ENCODE measurements at regions not wholly inside any gene's neighbourhood (a gene's known extent, or its start where the extent isn't known, plus 50 kb on each side); places are given as distances from the start of the nearest gene placed in this dataset.

DNA sequence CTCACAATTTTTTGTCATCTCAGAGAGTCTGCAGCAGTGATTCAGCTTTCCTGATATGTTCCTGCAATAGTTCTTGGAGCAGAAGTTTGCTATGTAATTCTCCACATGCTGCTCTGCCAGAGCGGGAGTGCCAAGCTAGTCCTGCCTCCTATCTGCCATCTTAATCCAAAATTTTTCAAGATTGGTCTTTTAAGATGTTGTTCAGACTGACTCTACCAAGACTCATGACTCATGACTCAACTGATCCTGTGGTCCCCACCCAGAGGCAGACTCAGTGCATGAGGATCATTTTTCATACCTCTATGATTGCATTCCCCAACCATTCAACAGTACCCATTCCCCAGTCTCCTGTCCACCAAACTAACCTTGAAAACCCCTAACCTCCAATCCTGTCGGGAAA, 470.8 kb downstream of the INHBA start:
- H3K27me3 Mint-ChIP-seq (ENCODE audit: low read depth), result no peaks in the 10 kb centered on the region
- H3K4me3 Mint-ChIP-seq, result no peak overlapping the region
- peaks cover 10% of the 10 kb centered on the region for H3K9me3 Mint-ChIP-seq
- H3K27ac Mint-ChIP-seq, result no peak overlapping the region
- no peaks in the 10 kb centered on the region for H3K36me3 Mint-ChIP-seq (ENCODE audit: low read depth)
- DNase-seq (ENCODE audit: low spot score), result no peak
- no peaks in the 10 kb centered on the region for H3K4me1 Mint-ChIP-seq (ENCODE audit: low read depth)

GRCh38 chr7:41224063-41224763, 478.7 kb downstream of the INHBA start:
- Mint-ChIP-seq H3K4me1 (ENCODE audit: low read depth) (no peaks in the 10 kb centered on the region), H3K36me3 (ENCODE audit: low read depth) (no peaks in the 10 kb centered on the region), H3K4me3 (no peak overlapping the region), H3K27me3 (ENCODE audit: low read depth) (no peaks in the 10 kb centered on the region), H3K27ac (no peak overlapping the region), H3K9me3 (peaks cover 4% of the 10 kb centered on the region)
- no peak for DNase-seq (ENCODE audit: low spot score)

GRCh38 chr7:41222746-41223145, 480.1 kb downstream of the INHBA start:
- no peaks in the 10 kb centered on the region for H3K9me3 Mint-ChIP-seq

GRCh38 chr7:41220266-41220665, 482.6 kb downstream of the INHBA start:
- H3K36me3 Mint-ChIP-seq (ENCODE audit: low read depth), result no peaks in the 10 kb centered on the region
- H3K4me1 Mint-ChIP-seq (ENCODE audit: low read depth), result no peaks in the 10 kb centered on the region
- DNase-seq (ENCODE audit: low spot score), result no peak
- H3K4me3 Mint-ChIP-seq, result no peak overlapping the region
- H3K27me3 Mint-ChIP-seq (ENCODE audit: low read depth), result no peaks in the 10 kb centered on the region
- H3K27ac Mint-ChIP-seq, result no peak overlapping the region
- H3K9me3 Mint-ChIP-seq, result no peaks in the 10 kb centered on the region

More at GRCh38 chr7:41222746-41223145, 480.1 kb downstream of the INHBA start:
- no peak overlapping the region for H3K27ac Mint-ChIP-seq
- no peaks in the 10 kb centered on the region for H3K27me3 Mint-ChIP-seq (ENCODE audit: low read depth)
- no peaks in the 10 kb centered on the region for H3K36me3 Mint-ChIP-seq (ENCODE audit: low read depth)
- DNase-seq (ENCODE audit: low spot score), result no peak
- H3K4me3 Mint-ChIP-seq, result no peak overlapping the region
- no peaks in the 10 kb centered on the region for H3K4me1 Mint-ChIP-seq (ENCODE audit: low read depth)

DNA sequence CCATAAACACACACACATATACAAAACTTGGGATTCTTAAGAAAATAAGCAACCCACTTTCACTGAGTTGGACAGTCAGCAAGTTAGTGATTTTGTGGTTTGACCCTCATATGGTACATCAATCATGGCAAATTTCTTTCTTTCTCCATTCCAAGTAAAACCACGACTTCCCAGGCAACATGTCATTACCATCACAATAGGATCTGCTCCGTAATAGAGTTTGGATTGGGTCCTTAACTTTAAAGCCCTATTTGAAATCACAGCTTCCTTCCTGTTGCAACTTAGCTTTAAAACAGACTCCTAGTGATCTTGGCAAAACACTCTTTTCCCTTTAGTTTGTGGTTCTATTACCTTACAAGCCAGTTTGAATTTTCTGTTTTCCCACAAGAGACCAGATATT, 483.6 kb downstream of the INHBA start:
- no peaks in the 10 kb centered on the region for H3K27me3 Mint-ChIP-seq (ENCODE audit: low read depth)
- no peak overlapping the region for H3K27ac Mint-ChIP-seq
- no peaks in the 10 kb centered on the region for H3K36me3 Mint-ChIP-seq (ENCODE audit: low read depth)
- H3K4me1 Mint-ChIP-seq (ENCODE audit: low read depth), result no peaks in the 10 kb centered on the region
- DNase-seq (ENCODE audit: low spot score), result no peak
- no peaks in the 10 kb centered on the region for H3K9me3 Mint-ChIP-seq
- no peak overlapping the region for H3K4me3 Mint-ChIP-seq

DNA sequence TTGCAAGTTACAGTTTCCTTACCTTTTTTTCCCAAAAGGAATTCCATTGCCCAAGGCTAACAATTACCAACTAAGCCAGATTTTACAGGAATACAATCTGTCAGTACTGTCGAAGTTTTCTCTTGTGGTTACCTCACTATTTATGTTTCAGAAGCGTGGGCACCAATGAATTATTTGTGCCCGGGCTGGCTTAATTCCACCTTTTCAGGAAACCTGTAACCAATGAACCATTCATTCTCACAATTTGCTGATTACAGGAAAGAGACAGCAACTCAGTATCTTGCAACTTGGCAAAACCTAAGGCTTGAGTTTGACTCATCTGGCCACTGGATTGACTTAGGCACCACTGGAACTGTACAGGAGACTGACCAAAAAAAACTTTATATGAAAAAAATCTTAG, 485.6 kb downstream of the INHBA start:
- H3K36me3 Mint-ChIP-seq (ENCODE audit: low read depth), result no peaks in the 10 kb centered on the region
- no peaks in the 10 kb centered on the region for H3K9me3 Mint-ChIP-seq
- H3K4me3 Mint-ChIP-seq, result no peak overlapping the region
- no peaks in the 10 kb centered on the region for H3K27me3 Mint-ChIP-seq (ENCODE audit: low read depth)
- DNase-seq (ENCODE audit: low spot score), result no peak
- H3K4me1 Mint-ChIP-seq (ENCODE audit: low read depth), result no peaks in the 10 kb centered on the region
- no peak overlapping the region for H3K27ac Mint-ChIP-seq

- no peak for DNase-seq (ENCODE audit: low spot score)
- no peaks in the 10 kb centered on the region for H3K9me3 Mint-ChIP-seq
- no peak overlapping the region for H3K4me3 Mint-ChIP-seq
- H3K4me1 Mint-ChIP-seq (ENCODE audit: low read depth), result no peaks in the 10 kb centered on the region
- H3K36me3 Mint-ChIP-seq (ENCODE audit: low read depth), result no peaks in the 10 kb centered on the region
- H3K27ac Mint-ChIP-seq, result no peak overlapping the region
- H3K27me3 Mint-ChIP-seq (ENCODE audit: low read depth), result no peaks in the 10 kb centered on the region
These were observed 495.7 kb downstream of the INHBA start for GRCh38 chr7:41207141-41207540.

GRCh38 chr7:41206267-41206666, 496.6 kb downstream of the INHBA start:
- no peak overlapping the region for H3K4me3 Mint-ChIP-seq
- no peak overlapping the region for H3K27ac Mint-ChIP-seq
- H3K27me3 Mint-ChIP-seq (ENCODE audit: low read depth), result no peaks in the 10 kb centered on the region
- no peaks in the 10 kb centered on the region for H3K36me3 Mint-ChIP-seq (ENCODE audit: low read depth)
- H3K4me1 Mint-ChIP-seq (ENCODE audit: low read depth), result no peaks in the 10 kb centered on the region
- no peak for DNase-seq (ENCODE audit: low spot score)
- no peaks in the 10 kb centered on the region for H3K9me3 Mint-ChIP-seq

DNA sequence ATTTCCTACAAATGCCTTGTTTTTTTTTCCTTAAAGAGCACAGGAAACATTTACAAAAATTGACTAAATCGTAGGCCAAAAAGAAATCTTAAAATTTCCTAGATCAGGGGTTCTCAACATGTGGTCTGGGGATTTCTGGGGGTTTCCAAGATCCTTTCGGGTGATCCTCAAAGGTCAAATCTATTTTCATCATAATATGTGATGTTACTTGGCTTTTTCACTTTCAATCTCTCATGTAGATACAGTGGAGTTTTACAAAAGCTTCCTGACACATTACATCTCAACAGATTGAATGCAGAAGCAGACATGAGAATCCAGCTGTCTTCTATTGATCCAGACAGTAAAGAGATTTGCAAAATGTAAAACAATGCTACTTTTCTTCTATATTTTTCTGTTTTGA, 497.3 kb downstream of the INHBA start:
- H3K27ac Mint-ChIP-seq, result no peak overlapping the region
- H3K27me3 Mint-ChIP-seq (ENCODE audit: low read depth), result no peaks in the 10 kb centered on the region
- H3K4me3 Mint-ChIP-seq, result no peak overlapping the region
- H3K9me3 Mint-ChIP-seq, result no peaks in the 10 kb centered on the region
- H3K36me3 Mint-ChIP-seq (ENCODE audit: low read depth), result no peaks in the 10 kb centered on the region
- DNase-seq (ENCODE audit: low spot score), result no peak
- H3K4me1 Mint-ChIP-seq (ENCODE audit: low read depth), result no peaks in the 10 kb centered on the region

GRCh38 chr7:41203542-41203941, 499.3 kb downstream of the INHBA start:
- peaks cover 5% of the 10 kb centered on the region for H3K9me3 Mint-ChIP-seq
- H3K4me3 Mint-ChIP-seq, result no peak overlapping the region
- no peak for DNase-seq (ENCODE audit: low spot score)
- H3K4me1 Mint-ChIP-seq (ENCODE audit: low read depth), result no peaks in the 10 kb centered on the region
- H3K27me3 Mint-ChIP-seq (ENCODE audit: low read depth), result no peaks in the 10 kb centered on the region
- no peak overlapping the region for H3K27ac Mint-ChIP-seq
- no peaks in the 10 kb centered on the region for H3K36me3 Mint-ChIP-seq (ENCODE audit: low read depth)

GRCh38 chr7:41201021-41201420, 501.9 kb downstream of the INHBA start:
- Mint-ChIP-seq H3K9me3 (peaks cover 5% of the 10 kb centered on the region), H3K36me3 (ENCODE audit: low read depth) (no peaks in the 10 kb centered on the region)

GRCh38 chr7:41199136-41199535, 503.8 kb downstream of the INHBA start:
- H3K4me3 Mint-ChIP-seq, result no peak overlapping the region
- no peak for DNase-seq (ENCODE audit: low spot score)
- no peaks in the 10 kb centered on the region for H3K4me1 Mint-ChIP-seq (ENCODE audit: low read depth)
- H3K27ac Mint-ChIP-seq, result no peak overlapping the region
- no peaks in the 10 kb centered on the region for H3K27me3 Mint-ChIP-seq (ENCODE audit: low read depth)
- H3K36me3 Mint-ChIP-seq (ENCODE audit: low read depth), result no peaks in the 10 kb centered on the region
- H3K9me3 Mint-ChIP-seq, result peaks cover 5% of the 10 kb centered on the region

More at GRCh38 chr7:41201021-41201420, 501.9 kb downstream of the INHBA start:
- no peak overlapping the region for H3K4me3 Mint-ChIP-seq
- no peaks in the 10 kb centered on the region for H3K27me3 Mint-ChIP-seq (ENCODE audit: low read depth)
- H3K4me1 Mint-ChIP-seq (ENCODE audit: low read depth), result no peaks in the 10 kb centered on the region
- H3K27ac Mint-ChIP-seq, result no peak overlapping the region
- DNase-seq (ENCODE audit: low spot score), result no peak

DNA sequence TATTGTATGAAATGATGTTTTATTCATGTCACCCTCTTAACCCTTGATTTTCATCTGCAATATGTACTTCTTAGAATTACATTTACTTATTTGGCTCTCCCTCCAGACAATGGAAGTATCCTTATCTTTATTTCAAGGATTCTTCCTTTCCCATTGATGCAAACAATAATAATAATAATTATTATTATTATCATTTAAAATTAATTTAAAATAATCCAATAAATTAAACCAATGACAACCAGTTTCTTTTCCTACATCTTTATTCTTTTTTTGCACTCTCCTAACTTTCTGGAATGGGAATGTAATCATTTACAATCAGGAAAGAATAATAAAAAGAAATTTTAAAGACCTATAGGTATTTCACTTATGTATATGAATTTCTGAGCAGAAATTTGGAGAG, 504.4 kb downstream of the INHBA start:
- Mint-ChIP-seq H3K27ac (no peak overlapping the region), H3K9me3 (peaks cover 5% of the 10 kb centered on the region), H3K4me1 (ENCODE audit: low read depth) (no peaks in the 10 kb centered on the region), H3K4me3 (no peak overlapping the region), H3K36me3 (ENCODE audit: low read depth) (no peaks in the 10 kb centered on the region), H3K27me3 (ENCODE audit: low read depth) (no peaks in the 10 kb centered on the region)
- no peak for DNase-seq (ENCODE audit: low spot score)

DNA sequence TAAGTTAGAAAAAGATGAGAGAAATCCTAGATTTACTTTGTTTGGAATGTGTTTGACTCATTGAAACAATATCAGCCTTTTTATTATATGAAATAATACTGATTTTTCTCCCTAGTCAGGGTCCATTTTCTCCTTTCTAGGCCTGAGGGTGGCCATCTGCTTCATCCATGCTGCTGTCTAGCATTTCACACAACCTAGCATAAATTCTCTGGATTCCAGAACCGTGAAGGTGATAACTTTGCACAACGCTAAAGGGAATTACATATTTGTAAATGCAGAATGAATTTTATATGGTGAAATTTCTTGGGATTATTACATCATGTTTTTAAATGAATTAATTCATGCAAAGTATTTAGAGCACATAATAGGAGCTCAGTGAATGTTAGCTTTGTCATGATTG, 505.1 kb downstream of the INHBA start:
- H3K4me1 Mint-ChIP-seq (ENCODE audit: low read depth), result no peaks in the 10 kb centered on the region

GRCh38 chr7:41193738-41194282, 509.1 kb downstream of the INHBA start:
- Mint-ChIP-seq H3K27ac (no peak overlapping the region), H3K27me3 (ENCODE audit: low read depth) (no peaks in the 10 kb centered on the region), H3K4me1 (ENCODE audit: low read depth) (no peaks in the 10 kb centered on the region), H3K9me3 (no peaks in the 10 kb centered on the region), H3K36me3 (ENCODE audit: low read depth) (no peaks in the 10 kb centered on the region), H3K4me3 (no peak overlapping the region)
- no peak for DNase-seq (ENCODE audit: low spot score)

More for the DNA sequence above, 505.1 kb downstream of the INHBA start:
- H3K27me3 Mint-ChIP-seq (ENCODE audit: low read depth), result no peaks in the 10 kb centered on the region
- H3K9me3 Mint-ChIP-seq, result peaks cover 5% of the 10 kb centered on the region
- DNase-seq (ENCODE audit: low spot score), result no peak
- no peaks in the 10 kb centered on the region for H3K36me3 Mint-ChIP-seq (ENCODE audit: low read depth)
- no peak overlapping the region for H3K27ac Mint-ChIP-seq
- no peak overlapping the region for H3K4me3 Mint-ChIP-seq
